ENCODE measurements at regions not wholly inside any gene's neighbourhood (a gene's known extent, or its start where the extent isn't known, plus 50 kb on each side); places are given as distances from the start of the nearest gene placed in this dataset.

DNA sequence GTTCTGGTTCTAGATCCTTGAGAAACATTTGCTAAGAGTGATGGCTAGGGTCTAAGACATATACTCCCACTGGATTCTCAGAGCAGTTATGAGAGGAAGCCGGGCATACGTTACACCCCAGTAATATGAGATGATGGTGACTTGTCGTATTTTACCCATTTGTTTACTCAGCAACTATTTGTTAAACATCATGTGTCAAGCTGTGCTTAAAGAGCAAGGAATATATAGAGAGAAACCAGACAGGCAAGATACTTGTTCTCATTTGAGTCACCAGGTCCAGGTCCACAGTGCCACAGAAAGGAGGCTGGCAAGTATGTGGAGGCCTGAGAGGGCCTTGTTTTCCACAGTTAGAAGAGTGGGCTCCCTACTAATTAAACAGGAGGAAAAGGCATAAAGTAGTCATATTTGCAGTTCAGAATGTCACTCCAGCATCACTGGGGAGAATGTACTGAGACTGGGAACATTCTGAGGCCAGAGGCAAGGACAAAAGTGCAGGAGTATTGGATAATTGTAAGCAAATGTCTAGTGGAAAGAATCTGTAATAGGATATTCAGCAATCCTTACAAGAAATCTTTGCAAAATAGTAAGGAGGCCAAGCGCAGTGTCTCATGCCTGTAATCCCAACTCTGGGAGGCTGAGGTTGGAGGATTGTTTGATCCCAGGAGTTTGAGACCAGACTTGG is 142.2 kb downstream of the IRS2 start:
- no peak for DNase-seq

DNA sequence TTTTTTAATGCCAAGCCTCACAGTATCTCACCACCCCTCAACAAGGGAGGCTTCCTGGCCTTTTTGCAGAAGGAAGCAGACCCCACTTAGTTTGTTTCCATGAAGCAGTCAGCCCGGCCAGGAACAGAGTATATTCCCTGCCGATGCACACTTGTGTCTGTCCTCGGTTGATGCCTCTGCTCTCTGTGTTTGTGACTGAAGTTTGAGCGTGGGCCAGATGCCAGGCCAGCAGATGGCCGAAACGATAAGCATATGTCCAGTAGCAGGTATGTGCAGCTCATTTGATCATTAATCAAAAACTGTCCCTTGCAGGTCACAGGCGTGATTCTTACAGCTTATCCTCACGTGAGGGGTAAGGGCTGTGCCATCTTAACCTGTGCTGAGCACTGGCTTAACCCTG is 144.0 kb downstream of the IRS2 start:
- DNase-seq: no peak

GRCh38 chr13:109636736-109637135 is 149.6 kb downstream of the IRS2 start:
- no peak for DNase-seq

DNA sequence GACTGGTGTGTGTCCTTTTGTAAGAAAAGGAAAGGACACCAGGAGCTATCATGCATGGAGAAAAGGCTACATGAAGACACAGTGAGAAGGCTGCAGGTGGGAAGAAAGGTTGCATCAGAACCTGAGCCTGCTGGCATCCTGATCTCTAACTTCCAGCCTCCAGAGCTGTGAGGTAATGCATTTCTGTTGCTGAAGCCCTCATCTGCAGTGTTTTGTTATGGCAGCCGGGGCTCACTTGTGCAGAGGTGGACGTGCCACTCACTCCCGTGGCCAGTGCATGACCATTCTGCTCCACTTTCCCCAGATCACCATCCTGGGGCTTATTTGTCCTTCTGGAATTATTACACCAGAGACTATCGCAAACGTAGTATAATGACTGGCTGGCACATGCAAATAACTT is 155.3 kb downstream of the IRS2 start:
- no peak for DNase-seq

- no peak for DNase-seq
Observed at GRCh38 chr13:109630271-109630670, 156.1 kb downstream of the IRS2 start.

DNA sequence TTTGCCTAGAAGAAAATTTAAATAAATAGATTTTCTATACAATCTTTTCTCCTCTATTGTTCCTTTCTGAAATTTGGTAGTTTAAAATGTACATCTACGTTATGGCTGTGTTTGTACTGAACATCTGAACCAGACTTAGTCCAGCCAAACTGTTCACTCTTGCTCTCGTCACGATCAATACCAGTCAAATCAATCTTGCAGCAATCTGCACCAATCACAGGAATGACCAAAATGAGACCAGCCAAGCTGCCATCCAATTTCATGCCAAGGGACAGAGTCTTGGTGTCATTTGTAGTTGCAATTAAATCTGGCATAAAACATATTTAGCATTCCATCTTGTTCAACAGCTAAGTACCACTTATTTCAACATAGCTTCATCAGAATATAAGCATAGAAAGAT is 156.6 kb downstream of the IRS2 start:
- DNase-seq: no peak

GRCh38 chr13:109628251-109628699 is 158.1 kb downstream of the IRS2 start:
- DNase-seq: no peak

- DNase-seq: no peak
Observed at GRCh38 chr13:109627649-109628048, 158.7 kb downstream of the IRS2 start.

GRCh38 chr13:109626386-109627171 is 159.8 kb downstream of the IRS2 start:
- DNase-seq: no peak

DNA sequence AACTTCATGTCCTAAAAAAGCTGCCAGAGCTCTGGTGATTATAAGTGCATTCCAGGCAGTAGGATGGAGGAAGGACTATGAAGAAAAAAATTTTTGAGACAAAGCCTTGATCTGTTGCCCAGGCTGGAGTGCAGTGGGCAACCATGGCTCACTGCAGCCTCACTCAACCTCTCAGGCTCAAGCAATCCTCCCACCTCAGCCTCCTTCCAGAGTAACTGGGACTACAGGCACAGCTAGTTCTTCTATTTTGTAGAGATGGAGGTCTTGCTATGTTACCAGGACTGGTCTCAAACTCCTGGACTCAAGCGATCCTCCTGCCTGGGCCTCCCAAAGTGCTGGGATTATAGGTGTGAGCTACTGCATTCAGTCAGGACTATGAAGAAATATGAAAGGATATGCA is 161.2 kb downstream of the IRS2 start:
- DNase-seq: no peak

GRCh38 chr13:109622006-109622405 is 164.4 kb downstream of the IRS2 start:
- no peak for DNase-seq

DNA sequence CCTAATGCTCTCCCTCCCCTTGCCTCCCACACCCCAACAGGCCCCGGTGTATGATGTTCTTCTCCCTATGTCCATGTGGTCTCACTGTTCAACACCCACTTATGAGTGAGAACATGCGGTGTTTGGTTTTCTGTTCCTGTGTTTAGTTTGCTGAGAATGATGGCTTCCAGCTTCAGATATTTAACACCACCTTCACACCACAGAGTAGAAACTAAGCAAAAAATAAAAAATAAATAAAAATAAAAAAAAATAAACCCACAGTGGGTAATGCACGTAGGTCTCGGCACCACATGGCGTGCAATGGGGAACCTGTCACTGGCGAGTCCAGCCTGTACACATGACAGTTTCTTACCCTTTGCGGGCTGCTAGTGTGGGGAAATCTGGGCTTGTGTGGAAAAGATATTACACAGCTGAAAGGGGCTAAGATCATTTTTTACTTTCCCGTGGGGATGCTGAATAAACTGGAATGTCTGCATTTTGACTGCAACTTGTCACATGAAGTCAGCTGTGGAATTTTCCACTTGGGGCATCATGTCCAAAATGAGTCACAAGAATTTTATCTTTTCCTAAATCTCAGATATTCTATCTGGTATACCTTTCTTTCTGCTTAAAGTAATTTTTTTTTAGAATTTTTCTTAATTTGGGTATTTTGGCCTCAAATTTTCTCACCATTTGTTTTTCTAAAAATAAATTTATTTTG is 170.5 kb downstream of the IRS2 start:
- DNase-seq: no peak

DNA sequence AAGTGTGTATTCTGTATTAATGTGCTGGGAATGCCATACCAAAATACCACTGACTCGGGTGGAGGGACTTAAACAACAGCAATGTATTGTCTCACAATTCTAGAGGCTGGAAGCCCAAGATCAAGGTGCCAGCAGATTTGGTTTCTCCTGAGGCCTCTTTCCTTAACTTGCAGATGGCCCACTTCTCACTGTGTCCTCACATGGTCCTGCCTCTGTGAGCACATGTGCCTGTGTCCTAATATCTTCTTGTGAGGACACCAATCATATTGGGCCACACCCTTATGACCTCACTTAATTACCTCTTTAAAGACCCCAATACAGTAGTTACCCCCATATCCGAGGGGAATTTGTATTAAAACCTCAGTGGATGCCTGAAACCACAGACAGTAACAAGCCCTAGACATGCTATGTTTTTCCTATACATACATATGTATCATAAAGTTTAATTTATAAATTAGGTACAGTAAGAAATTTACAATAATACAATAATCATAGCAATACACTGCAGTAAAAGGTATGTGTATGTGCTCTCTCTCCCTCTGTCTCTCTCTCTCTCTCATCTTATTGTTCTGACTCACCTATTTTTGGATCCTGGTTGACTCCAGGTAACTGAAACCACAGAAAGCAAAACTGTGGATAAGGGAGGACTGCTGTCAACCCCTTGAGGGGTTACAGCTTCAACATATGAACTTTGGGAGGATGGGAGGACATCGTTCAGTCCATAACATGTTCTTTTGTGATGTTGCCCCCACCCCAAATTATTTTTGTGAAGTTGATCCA is 174.3 kb downstream of the IRS2 start:
- DNase-seq: no peak

DNA sequence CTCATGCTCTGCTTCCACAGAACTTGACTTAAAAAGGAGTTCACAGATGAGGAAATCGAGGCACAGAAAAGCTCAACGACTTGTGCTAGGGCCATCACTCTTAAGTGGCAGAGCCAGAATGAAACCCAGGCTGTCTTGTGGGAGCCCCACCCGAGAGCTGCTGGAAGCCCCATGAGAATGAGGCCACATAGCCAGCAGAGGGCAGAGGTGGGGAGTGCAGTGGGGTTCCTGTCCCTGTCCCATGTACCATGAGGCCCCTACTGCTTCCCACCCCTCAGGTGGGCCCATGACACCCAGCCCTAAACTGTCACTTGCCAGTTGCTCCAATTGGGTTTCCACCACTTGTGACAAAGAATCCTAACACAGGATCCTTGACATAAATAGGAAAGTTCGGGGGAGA is 175.9 kb downstream of the IRS2 start:
- DNase-seq: no peak

- no peak for DNase-seq
Observed at GRCh38 chr13:109608503-109608902, 177.9 kb downstream of the IRS2 start.

DNA sequence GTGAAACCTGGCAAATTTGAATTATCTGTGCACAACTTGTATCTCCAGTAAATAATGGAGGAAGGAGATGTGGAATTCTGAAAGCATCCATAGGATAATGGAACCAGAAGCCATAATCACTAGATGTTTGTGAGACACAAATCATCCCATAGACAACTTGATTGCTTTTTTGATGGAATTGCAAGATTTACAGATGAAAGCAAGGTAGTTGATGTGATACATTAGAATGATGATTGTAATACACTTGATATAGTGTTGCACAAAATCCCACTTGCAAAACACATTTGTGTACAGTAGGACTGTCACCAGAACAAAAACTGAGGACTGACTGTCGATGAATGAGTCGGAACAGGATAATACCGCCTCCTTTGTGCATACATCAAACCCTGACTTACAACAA is 178.3 kb downstream of the IRS2 start:
- DNase-seq: no peak

DNA sequence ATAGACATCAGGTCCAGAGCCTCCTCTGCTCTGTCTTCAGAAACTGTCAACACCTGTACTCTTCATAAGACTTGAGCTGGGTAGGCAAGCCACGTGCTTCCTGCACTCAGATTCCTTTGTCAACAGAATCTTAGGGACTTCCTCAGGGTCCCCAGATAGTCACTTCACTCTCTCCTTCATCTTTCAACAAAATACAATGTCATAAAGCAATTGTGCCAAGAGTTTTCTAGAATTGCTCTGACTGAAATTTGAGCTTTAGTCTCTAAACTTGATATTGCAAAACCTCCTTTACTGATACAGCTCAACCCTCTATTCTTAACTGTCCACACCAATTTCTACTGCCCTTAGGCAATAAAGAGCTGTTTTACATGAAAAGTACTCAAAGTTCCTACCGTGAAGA is 179.9 kb downstream of the IRS2 start:
- DNase-seq: no peak

DNA sequence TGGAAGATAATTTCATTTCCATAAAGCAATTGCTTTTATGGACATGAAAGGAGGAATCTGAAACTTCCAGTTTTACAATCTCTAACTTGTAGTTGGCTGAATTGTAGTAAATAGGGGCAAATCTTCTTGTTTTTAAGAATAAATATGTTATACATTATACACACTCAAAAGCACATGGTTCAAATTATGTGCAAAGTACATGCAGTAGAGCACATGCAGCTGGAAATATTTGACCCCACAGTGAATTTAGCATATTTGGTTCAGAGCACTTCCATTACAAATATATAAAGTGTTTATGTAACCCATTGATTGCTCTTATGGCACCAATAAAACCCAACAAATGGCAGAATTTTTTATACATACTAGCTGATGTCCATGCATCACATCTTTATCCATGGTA is 180.5 kb downstream of the IRS2 start:
- peak; percentile 11 for DNase-seq

- no peak for DNase-seq
Observed at GRCh38 chr13:109604894-109605293, 181.5 kb downstream of the IRS2 start.

DNA sequence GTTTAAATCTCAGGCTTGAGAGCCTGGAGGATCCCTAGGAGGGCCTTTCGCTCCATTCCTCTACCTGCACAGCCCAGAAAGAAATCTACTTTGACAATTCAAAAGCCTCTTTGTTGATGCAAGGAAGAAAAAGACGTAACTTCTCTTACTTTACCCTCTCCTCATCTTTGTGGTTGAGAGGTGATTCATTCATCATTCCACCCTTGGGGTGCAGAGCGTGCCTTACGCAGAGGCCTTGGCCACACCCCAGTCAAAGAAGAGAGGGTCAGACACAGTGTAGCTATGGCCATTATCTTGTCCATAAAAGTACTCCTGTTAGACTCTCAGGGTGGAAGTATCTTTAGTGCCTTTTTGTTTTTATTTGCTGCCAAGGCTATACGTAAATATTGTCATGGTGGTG is 184.0 kb downstream of the IRS2 start:
- no peak for DNase-seq

- DNase-seq: no peak
Observed at GRCh38 chr13:109599901-109600657, 186.3 kb downstream of the IRS2 start.

GRCh38 chr13:109595471-109595870 is 190.9 kb downstream of the IRS2 start:
- DNase-seq: no peak
